ENCODE measurements at regions not wholly inside any gene's neighbourhood (a gene's known extent, or its start where the extent isn't known, plus 50 kb on each side); places are given as distances from the start of the nearest gene placed in this dataset.

- Histone ChIP-seq H3K27me3 (ENCODE audit: insufficient read depth in 3 of 3, low read length in 2 of 3) (no peaks in the 10 kb centered on the region), H3K9me3 (no peaks in the 10 kb centered on the region), H3K36me3 (ENCODE audit: insufficient read depth in 1 of 2, low read depth in 1 of 2) (no peaks in the 10 kb centered on the region), H3K4me1 (no peaks in the 10 kb centered on the region), H3K4me3 (no peak overlapping the region), H3K27ac (no peak overlapping the region)
- DNase-seq (no peak), ATAC-seq (peak; percentile 56 to 90 (median 82))
- intact Hi-C loops (cut with DNase I): loop anchor here in 1 of 2 donors (10.0 kb wide), 1 partner anchor 238 kb away; no protein-coding TSS in a partner anchor
- 38 to 56% (median 43%) methylated on average over 4 of the region's 4 CpGs for WGBS, 3 donors
- TF ChIP-seq, protein P1, sequence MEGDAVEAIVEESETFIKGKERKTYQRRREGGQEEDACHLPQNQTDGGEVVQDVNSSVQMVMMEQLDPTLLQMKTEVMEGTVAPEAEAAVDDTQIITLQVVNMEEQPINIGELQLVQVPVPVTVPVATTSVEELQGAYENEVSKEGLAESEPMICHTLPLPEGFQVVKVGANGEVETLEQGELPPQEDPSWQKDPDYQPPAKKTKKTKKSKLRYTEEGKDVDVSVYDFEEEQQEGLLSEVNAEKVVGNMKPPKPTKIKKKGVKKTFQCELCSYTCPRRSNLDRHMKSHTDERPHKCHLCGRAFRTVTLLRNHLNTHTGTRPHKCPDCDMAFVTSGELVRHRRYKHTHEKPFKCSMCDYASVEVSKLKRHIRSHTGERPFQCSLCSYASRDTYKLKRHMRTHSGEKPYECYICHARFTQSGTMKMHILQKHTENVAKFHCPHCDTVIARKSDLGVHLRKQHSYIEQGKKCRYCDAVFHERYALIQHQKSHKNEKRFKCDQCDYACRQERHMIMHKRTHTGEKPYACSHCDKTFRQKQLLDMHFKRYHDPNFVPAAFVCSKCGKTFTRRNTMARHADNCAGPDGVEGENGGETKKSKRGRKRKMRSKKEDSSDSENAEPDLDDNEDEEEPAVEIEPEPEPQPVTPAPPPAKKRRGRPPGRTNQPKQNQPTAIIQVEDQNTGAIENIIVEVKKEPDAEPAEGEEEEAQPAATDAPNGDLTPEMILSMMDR (IDR thresholded peaks at IDR 0.05): no peak
These were observed 182.0 kb upstream of the MYLIP start for GRCh38 chr6:15946701-15947385.

DNA sequence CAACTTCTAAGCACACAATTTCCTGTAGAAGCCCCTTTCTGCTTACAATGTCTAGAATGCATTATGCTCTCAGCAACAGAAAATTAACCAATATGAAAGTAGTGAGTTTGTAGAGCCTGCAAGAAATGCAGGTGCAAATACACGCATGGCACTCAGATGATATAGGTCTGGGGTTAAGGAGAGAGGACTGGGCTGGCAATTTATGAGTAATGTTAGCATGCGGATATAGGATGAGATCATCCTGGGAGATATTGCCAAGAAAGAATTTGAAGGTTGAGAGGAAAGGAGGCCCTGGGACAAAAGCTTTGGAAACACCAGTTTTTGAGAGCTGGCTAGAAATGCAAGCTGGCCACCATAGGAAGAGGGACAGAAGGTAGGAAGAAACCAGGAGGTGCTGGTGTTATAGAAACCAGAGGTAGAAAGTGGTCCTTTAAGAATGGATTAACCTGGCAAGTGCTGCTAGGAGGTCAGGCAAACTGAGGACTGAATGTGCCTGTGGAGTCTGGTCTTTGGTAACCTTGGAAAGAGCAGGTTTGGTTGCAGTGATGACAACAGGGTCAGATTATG, 183.2 kb upstream of the MYLIP start:
- no peaks in the 10 kb centered on the region for H3K27me3 ChIP-seq (ENCODE audit: insufficient read depth in 3 of 3, low read length in 2 of 3)
- DNase-seq: no peak
- TF ChIP-seq, protein P1 (IDR thresholded peaks at IDR 0.05): no peak
- no peaks in the 10 kb centered on the region for H3K4me1 ChIP-seq
- H3K4me3 ChIP-seq: no peak overlapping the region
- no peak overlapping the region for H3K27ac ChIP-seq
- 65 to 69% (median 67%) methylated on average over 2 of the region's 2 CpGs for WGBS, 3 donors
- intact Hi-C loops (cut with DNase I): loop anchor here in 1 of 2 donors (10.0 kb wide), 1 partner anchor 239 kb away; no protein-coding TSS in a partner anchor
- ATAC-seq: peak in 1 of 4 donors; percentile 35
- no peaks in the 10 kb centered on the region for H3K36me3 ChIP-seq (ENCODE audit: insufficient read depth in 1 of 2, low read depth in 1 of 2)
- no peaks in the 10 kb centered on the region for H3K9me3 ChIP-seq

- no peak overlapping the region for H3K4me3 ChIP-seq
- TF ChIP-seq, protein P1 (IDR thresholded peaks at IDR 0.05): no peak
- WGBS, 3 donors: 73 to 81% (median 80%) methylated on average over 4 of the region's 4 CpGs
- DNase-seq (no peak), ATAC-seq (no peak)
- no peaks in the 10 kb centered on the region for H3K4me1 ChIP-seq
- no peaks in the 10 kb centered on the region for H3K36me3 ChIP-seq (ENCODE audit: insufficient read depth in 1 of 2, low read depth in 1 of 2)
- intact Hi-C loops (cut with DNase I): loop anchor here in 1 of 2 donors (10.0 kb wide), 1 partner anchor 241 kb away; no protein-coding TSS in a partner anchor
- H3K27me3 ChIP-seq (ENCODE audit: insufficient read depth in 3 of 3, low read length in 2 of 3): no peaks in the 10 kb centered on the region
- no peaks in the 10 kb centered on the region for H3K9me3 ChIP-seq
- no peak overlapping the region for H3K27ac ChIP-seq
These were observed 185.5 kb upstream of the MYLIP start for GRCh38 chr6:15943423-15943822.

- no peak overlapping the region for H3K4me3 ChIP-seq
- intact Hi-C loops (cut with DNase I): loop anchor here in 1 of 2 donors (10.0 kb wide), 1 partner anchor 244 kb away; no protein-coding TSS in a partner anchor
- H3K36me3 ChIP-seq (ENCODE audit: insufficient read depth in 1 of 2, low read depth in 1 of 2): no peaks in the 10 kb centered on the region
- no peaks in the 10 kb centered on the region for H3K9me3 ChIP-seq
- DNase-seq (no peak), ATAC-seq (no peak)
- TF ChIP-seq, protein P1 (IDR thresholded peaks at IDR 0.05): no peak
- WGBS, 3 donors: 85 to 97% (median 93%) methylated on average over 2 of the region's 2 CpGs
- no peaks in the 10 kb centered on the region for H3K27me3 ChIP-seq (ENCODE audit: insufficient read depth in 3 of 3, low read length in 2 of 3)
- H3K4me1 ChIP-seq: no peaks in the 10 kb centered on the region
- H3K27ac ChIP-seq: no peak overlapping the region
These were observed 187.7 kb upstream of the MYLIP start for GRCh38 chr6:15941168-15941567.
